GM19438 (cell line): ENCODE measurements at regions not wholly inside any gene's neighbourhood (a gene's known extent, or its start where the extent isn't known, plus 50 kb on each side); places are given as distances from the start of the nearest gene placed in this dataset.
"Not testable (repeated sequence)": the region's sequence is repeated elsewhere in the genome, so short reads cannot be mapped to it uniquely, and the experiment has no call there.

Experiments used
- ATAC-seq: cut with Tn5 transposase; IDR thresholded peaks from one replicate; pipeline ENCODE4 v1.9.1; 2021; ENCODE audit warnings: low read depth; ENCODE audit not compliant: unreplicated experiment

- ATAC-seq: not testable (repeated sequence)
These were observed 268.1 kb upstream of the GRM3 start for GRCh38 chr7:86375602-86376001.

- ATAC-seq: no peak
These were observed 271.4 kb upstream of the GRM3 start for GRCh38 chr7:86372262-86372661.

GRCh38 chr7:86366946-86367345 is 276.8 kb upstream of the GRM3 start:
- no peak for ATAC-seq

GRCh38 chr7:86340407-86340806 is 303.3 kb upstream of the GRM3 start:
- not testable (repeated sequence) for ATAC-seq

- no peak for ATAC-seq
These were observed 304.7 kb upstream of the GRM3 start for GRCh38 chr7:86339051-86339450.

GRCh38 chr7:86328801-86329433 is 314.8 kb upstream of the GRM3 start:
- no peak for ATAC-seq

GRCh38 chr7:86326847-86327246 is 316.9 kb upstream of the GRM3 start:
- ATAC-seq: no peak

GRCh38 chr7:86320889-86321288 is 322.8 kb upstream of the GRM3 start:
- ATAC-seq: no peak

GRCh38 chr7:86320341-86320740 is 323.4 kb upstream of the GRM3 start:
- ATAC-seq: no peak

GRCh38 chr7:86313842-86314241 is 329.9 kb upstream of the GRM3 start:
- no peak for ATAC-seq

GRCh38 chr7:86301301-86301700 is 342.4 kb upstream of the GRM3 start:
- no peak for ATAC-seq

- ATAC-seq: no peak
These were observed 348.2 kb upstream of the GRM3 start for GRCh38 chr7:86295526-86295925.

- no peak for ATAC-seq
These were observed 361.6 kb upstream of the GRM3 start for GRCh38 chr7:86282014-86282682.

GRCh38 chr7:86280150-86280549 is 363.6 kb upstream of the GRM3 start:
- no peak for ATAC-seq

- no peak for ATAC-seq
These were observed 380.9 kb upstream of the GRM3 start for GRCh38 chr7:86262781-86263180.

GRCh38 chr7:86257894-86258293 is 385.8 kb upstream of the GRM3 start:
- no peak for ATAC-seq

GRCh38 chr7:86252406-86252805 is 391.3 kb upstream of the GRM3 start:
- ATAC-seq: no peak

GRCh38 chr7:86248977-86249376 is 394.7 kb upstream of the GRM3 start:
- no peak for ATAC-seq

GRCh38 chr7:86243171-86243570 is 400.5 kb upstream of the GRM3 start:
- ATAC-seq: no peak

- no peak for ATAC-seq
These were observed 417.5 kb upstream of the GRM3 start for GRCh38 chr7:86226191-86226590.

GRCh38 chr7:86222806-86223205 is 420.9 kb upstream of the GRM3 start:
- no peak for ATAC-seq

- ATAC-seq: no peak
These were observed 429.0 kb upstream of the GRM3 start for GRCh38 chr7:86214734-86215133.
